ENCODE measurements at regions not wholly inside any gene's neighbourhood (a gene's known extent, or its start where the extent isn't known, plus 50 kb on each side); places are given as distances from the start of the nearest gene placed in this dataset.

DNA sequence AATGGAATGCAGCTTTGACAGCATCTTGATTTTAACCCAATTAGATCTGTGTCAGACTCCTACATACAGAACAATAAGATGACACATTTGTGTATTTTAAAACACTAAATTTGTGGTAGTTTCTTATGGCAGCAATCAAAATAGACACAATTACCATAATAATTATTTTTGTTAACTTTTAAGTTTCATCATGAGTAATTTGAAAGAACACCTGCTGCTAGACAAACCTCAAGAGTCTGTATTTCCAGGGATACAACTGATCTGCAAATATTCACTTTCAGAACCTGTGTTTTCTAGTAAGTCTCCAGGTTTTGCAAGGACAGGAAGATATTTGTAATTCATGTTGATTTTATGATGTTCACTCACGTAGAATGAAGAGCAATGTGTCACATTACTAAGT is 736.8 kb downstream of the DIPK2A start:
- TF ChIP-seq CTCF (IDR thresholded peaks at IDR 0.05) (no peak), POLR2A (IDR thresholded peaks at IDR 0.05) (no peak)

Measured in body of pancreas (tissue), 4 donors.